Hepatocyte (in vitro differentiated cells): ENCODE measurements at regions not wholly inside any gene's neighbourhood (a gene's known extent, or its start where the extent isn't known, plus 50 kb on each side); places are given as distances from the start of the nearest gene placed in this dataset.

Experiments used
- EZH2 ChIP-seq: fragments of 200-600 bp; sonication (generic); IDR thresholded peaks from 2 replicates; pipeline ENCODE4 v1.6.1; 2016; ENCODE audit warnings: antibody characterized with exemption, mild to moderate bottlenecking, borderline replicate concordance
- EZH2phosphoT487 ChIP-seq: fragments of 200-600 bp; sonication (generic); IDR thresholded peaks from one replicate; pipeline ENCODE4 v1.6.1; 2018; ENCODE audit warnings: antibody characterized with exemption, mild to moderate bottlenecking, low read depth, moderate library complexity; ENCODE audit not compliant: unreplicated experiment, severe bottlenecking
- TF ChIP-seq, protein P1 (sequence below): fragments of 200-600 bp; sonication (generic); IDR thresholded peaks from 2 replicates; pipeline ENCODE4 v1.5.1; 2016; ENCODE audit warnings: antibody characterized with exemption, mild to moderate bottlenecking; ENCODE audit not compliant: poor library complexity

DNA sequence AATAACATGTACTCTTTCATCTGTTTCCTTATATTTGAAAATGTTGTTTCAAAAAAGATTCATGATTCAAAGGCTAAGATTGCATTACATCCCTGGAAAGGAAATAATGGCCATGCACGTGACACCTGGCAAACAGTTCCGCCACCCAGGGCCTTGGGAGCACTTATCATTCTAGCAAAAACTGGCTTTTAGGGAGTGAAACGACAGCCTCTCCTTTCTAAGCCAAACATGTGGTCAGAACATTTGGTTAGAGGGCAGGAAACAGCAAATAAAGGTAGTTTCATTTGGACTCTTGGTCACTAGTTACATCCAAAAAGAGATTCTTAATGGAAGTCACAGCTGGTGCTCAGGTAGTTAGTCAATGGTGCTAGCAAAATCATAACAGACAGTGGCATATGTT is 83.5 kb downstream of the FAS start:
- TF ChIP-seq, protein P1, sequence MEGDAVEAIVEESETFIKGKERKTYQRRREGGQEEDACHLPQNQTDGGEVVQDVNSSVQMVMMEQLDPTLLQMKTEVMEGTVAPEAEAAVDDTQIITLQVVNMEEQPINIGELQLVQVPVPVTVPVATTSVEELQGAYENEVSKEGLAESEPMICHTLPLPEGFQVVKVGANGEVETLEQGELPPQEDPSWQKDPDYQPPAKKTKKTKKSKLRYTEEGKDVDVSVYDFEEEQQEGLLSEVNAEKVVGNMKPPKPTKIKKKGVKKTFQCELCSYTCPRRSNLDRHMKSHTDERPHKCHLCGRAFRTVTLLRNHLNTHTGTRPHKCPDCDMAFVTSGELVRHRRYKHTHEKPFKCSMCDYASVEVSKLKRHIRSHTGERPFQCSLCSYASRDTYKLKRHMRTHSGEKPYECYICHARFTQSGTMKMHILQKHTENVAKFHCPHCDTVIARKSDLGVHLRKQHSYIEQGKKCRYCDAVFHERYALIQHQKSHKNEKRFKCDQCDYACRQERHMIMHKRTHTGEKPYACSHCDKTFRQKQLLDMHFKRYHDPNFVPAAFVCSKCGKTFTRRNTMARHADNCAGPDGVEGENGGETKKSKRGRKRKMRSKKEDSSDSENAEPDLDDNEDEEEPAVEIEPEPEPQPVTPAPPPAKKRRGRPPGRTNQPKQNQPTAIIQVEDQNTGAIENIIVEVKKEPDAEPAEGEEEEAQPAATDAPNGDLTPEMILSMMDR, result no peak
- no peak for TF ChIP-seq EZH2
- TF ChIP-seq EZH2phosphoT487, result no peak
